GM03348 (cell line): ENCODE measurements at regions not wholly inside any gene's neighbourhood (a gene's known extent, or its start where the extent isn't known, plus 50 kb on each side); places are given as distances from the start of the nearest gene placed in this dataset.
"Not testable (repeated sequence)": the region's sequence is repeated elsewhere in the genome, so short reads cannot be mapped to it uniquely, and the experiment has no call there.

Source experiments
- DNase-seq: peaks from one replicate; pipeline ENCODE4 v3.0.0; 2012; ENCODE audit warnings: low spot score

DNA sequence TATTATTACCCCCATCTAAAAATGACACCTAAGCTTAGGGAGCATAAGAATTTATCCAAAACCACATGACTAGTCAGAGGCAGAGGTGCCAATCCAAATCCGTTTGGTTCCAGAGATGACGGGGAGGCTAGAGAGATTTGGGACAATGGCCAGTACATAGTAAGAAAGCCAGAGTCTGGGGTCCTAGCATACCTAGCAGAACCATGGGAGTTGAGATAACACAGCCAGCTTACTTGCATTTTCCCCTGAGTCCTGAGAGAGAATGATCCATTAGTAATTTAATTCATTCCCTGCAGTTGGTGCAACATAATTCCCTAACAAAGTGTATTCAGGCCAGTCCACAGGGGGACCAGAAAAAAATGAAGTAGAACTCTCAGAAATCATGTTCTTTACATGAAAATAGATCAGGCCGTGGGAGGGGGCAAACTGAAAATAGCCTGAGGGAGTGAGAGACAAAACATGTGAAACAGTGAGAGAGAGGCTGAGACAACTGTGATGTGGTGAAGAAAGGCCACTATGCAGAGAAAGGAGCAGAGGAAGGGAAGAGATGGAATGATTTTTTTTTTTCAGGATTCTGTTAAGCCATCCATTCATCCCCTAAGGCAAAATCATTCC lies 243.3 kb downstream of the BRINP2 start:
- no peak for DNase-seq

DNA sequence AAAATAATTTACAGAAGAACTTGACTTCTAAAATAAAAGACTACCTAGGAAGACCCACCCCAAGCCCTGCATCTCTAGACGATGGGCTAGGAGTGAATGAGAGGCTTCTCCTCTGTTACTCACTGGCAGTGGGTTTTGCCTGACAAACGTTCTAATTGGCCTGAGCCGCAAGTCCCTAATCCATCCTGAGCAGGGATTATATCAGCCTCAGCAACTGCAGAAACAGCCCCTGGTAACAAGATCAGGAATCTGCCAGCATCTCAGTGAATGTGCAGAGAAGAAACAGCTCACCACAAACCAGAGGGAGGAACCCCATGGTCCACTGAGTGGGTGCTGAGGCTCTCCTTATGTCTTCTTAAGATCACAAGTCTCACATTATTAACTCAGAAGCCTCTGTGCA lies 240.6 kb downstream of the BRINP2 start:
- DNase-seq = no peak

DNA sequence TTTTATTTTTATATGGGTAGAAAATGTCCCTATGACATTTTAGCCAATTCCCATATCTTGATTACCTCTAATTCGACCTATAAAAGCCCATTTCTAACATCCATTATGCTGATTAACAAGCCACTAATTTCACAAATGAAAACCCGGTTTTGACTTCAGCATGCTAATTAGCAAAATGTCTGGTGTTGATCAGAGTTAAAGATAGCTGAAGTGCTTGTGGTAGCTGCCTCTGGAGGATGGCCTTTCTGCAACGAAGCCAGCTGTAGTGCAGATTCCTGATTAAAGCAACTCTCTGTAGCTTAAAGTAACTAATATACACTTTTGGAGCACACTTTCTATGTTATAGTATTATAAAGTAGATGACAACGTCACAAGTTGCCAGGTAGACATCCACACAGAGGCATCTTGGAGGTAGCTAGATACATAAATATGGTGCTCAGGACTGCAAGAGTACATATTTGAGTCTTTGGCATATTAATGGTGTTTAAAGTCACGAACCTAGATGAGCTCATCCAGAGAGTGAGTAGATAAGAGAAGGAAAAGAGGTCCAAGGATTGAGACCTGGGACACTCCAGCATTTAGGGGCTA lies 239.5 kb downstream of the BRINP2 start:
- DNase-seq = no peak

DNA sequence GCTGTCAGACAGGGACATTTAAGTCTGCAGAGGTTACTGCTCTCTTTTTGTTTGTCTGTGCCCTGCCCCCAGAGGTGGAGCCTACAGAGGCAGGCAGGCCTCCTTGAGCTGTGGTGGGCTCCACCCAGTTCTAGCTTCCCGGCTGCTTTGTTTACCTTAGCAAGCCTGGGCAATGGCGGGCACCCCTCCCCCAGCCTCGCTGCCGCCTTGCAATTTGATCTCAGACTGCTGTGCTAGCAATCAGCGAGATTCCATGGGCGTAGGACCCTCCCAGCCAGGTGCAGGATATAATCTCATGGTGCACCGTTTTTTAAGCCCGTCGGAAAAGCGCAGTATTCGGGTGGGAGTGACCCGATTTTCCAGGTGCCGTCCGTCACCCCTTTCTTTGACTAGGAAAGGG lies 235.6 kb downstream of the BRINP2 start:
- DNase-seq = not testable (repeated sequence)

DNA sequence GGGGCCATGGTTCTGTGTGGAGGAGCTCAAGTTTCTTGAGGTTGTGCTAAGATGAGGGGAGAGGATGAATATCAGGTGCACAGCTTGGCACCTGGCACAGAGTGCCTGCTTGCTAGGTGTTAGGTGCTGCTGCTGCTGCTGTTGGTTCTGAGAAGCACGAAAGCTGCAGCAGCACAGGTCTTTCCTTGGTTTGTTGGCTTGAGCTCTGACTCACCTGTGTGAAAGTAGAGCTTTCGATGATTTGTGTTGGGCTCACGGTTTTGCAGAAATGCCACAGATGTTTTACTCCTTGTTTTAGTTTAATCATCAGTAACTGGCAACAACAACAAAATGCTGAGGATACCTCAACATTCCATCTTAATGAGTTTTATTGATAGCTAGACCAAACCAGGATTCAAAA lies 221.6 kb downstream of the BRINP2 start:
- DNase-seq = no peak

DNA sequence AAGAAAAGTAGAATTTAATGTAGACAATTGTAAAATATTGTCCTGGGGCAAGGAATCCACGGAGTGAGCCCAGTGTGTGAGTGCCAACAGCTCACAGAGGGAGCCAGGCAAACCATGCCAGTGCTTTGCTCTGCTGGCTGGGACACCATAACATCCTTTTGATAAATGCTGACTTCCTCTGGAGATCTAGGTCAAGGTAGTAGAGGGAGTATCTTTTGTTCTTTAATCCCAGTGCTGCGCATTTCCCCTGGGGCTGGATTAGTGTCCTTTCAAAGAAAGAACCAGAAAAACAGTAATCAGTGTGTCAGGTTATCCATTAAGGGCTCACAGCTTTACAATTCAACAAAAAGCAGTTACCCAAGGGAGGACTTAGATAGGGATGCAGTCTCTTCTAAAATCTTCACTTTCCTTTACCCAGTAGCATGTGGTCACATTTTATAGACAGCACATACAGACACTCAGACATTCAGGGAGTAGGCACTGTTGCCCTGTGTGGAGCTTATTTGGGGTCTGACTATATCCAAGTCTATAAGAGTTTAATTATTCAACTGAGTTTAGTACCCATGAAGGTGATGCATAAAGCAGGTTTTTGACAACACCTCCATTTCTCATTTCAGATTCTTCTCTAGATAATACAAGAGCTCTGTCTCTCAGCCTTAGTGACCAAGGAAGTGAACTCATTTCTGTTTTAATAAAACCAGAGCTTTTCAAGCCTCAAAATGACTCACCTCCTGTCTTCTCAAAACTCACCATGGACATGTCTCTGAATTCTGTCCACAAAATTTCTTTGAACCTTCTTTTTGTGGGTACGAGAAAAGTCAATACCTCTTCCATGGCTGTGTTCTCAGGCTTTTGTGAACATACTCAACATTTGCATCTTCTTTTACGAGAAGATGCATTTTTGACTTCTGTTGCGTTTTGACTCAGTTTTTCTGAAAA lies 215.3 kb downstream of the BRINP2 start:
- no peak for DNase-seq

DNA sequence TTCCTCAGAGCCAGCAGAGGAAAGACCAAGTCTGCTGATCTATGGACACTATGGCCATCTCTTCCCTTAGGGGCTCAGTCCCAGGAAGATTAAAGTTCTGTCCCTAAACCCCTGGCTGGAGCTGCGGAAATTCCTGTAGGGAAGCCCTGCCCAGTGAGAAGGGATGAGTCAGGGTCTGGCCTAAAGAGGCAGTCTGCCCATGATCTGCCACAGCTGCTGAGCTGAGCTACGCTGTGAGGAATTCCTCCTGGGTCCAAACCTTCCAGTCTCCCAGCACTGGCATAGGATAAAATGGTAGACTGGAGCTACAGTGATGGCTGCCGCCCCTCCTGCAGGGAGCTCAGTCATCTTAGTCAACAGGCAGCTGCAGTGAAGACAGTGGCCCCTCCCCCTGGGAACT lies 213.7 kb downstream of the BRINP2 start:
- peak; percentile 4 for DNase-seq

DNA sequence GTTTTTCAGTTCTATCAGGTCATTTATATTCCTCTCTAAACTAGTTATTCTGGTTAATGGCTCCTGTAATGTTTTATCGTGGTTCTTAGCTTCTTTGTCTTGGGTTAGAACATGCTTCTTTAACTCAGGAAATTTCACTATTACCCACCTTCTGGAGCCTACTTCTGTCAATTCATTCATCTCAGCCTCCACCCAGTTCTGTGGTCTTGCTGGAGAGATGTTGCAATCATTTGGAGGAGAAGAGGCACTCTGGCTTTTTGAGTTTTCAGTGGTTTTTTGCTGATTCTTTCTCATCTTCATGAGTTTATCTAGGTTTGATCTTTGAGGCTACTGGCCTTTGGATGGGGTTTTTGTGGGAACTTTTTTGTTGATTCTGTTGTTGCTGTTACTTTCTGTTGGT lies 213.0 kb downstream of the BRINP2 start:
- DNase-seq = no peak

DNA sequence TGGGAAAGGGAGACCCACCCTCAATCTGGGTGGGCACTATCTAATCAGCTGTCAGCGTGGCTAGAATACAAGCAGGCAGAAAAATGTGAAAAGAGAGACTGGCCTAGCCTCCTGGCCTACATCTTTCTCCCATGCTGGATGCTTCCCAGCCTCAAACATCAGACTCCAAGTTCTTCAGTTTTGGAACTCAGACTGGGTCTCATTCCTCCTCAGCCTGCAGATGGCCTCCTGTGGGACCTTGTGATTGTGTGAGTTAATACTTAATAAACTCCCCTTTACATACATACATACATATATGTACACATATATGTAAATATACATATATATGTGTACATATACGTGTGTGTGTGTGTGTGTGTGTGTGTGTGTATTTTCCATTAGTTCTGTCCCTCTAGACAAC lies 207.1 kb downstream of the BRINP2 start:
- no peak for DNase-seq

DNA sequence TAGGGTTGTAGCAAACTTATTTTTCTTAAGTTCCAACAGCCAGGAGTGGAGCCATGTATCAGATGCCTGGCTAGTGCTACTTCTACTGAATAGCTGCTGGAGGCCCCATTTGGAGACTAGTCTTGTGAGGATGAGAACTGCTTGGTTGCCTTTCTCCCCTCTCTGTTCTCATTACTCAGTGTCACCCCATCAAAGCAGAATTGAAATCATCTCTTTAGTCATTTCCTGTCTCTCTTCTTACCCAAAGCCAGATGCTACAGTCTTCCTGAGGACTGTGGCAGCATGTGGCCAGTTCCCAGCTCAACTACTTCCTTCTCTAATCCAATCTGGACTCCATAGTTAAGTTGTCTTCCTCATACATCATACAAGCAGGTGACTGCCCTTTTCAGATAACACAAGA lies 197.5 kb downstream of the BRINP2 start:
- no peak for DNase-seq

DNA sequence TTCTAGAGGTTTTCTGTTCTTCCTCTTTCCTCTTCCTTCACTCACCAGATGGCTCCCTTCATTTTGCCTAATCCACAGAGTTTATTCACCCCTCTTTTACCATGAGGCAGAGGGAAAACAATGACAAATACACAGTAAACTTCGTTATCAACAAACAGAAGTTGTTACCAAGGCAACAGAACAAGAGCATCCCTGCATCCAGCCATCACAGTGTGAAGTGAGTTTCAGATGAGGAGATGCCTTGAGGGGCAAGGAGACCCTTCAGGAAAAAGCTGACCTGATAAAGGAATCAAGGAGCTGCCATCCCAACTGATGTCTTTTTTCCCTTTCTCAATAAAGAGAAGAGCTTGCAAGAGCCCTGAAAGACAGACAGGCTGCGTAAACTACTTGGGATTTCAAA lies 195.3 kb downstream of the BRINP2 start:
- no peak for DNase-seq

DNA sequence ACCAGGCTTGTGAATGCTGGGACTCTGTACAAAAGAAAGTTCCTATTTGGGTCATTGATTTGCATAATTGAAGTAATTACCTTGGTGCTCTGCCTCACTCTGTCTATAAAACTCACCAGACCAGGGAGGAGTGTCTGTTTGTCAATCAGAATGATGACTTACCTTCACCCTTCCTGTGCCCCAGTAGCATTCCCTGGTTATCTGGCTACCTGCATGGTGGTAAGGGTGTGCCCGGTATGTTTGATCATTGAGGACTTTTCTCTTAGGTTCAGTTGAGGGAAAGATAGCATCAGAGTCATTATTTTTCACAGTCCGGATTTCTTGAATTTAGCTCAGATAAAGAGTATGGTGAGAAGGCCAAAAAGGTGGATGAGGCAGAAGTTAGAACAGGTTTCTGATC lies 190.0 kb downstream of the BRINP2 start:
- DNase-seq = no peak

DNA sequence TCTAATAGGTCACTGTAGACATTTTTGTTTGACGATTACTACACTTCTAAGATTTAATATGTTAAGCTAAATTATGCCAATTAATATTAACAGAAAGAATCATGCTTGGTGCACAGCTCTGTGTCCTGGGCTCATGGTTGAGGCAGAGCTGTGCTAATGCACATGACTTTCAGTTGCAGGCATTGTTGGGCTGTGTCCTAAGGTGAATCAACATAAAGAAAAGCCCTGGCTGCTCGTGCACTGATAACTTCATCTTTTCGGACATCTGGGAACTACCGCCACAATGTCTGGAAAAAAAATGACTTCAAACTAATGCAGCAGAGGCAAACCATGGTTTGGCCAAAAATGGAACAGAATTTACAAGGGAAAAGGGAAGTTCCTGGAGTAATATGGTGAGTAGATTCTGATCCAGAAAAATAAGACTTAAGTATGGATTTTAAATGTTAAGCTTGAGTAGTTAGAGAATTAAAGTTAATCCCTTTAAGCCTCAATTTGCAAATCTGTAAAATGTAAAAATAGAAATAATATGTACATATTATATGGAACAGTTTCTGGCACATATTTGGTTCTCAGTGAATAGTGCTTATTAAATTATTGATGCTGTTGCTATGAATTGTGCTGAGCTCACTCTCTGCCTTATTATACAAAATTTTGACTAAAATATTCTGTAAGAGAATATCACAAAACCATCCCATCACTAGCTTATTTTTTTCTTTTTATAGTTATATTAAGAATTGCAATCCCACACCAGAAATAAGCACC lies 186.1 kb downstream of the BRINP2 start:
- DNase-seq = no peak

DNA sequence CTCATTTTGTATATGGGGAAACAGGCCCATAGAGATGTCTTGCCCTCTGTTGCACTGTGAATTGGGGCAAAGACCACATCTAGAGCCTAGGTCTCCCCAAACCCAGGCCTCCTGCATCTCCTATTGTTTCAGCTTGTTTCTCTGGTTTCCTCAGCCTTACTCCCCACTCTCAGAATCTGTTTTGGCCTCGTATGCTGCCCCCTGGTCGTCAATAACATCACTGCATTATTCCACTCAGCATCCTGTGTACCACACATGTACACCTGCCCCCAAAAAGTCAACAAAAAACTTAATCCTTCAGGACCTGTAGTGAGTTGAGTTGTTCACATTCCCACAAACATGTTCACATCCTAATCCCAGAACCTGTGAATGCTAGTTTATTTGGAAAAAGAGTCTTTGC lies 184.8 kb downstream of the BRINP2 start:
- DNase-seq = peak; percentile 49

DNA sequence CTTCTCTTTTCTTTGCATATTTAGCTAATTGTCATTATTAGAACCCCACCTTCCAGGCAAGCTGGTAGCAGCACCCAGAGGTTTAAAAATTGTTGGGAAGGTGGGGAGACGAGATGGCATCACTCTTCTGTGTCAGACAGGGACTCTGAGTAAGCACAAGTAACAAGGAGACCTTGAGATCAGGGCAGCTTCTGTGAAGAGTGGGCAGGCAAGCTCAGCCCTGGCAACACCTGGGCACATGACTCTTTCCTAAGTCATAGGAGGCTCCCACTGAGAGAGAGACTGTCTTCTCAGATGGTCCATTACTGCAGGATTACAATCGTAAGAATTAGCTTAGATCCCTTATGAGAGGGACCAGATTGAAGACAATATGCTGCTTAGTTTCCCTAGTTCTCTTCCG lies 183.5 kb downstream of the BRINP2 start:
- DNase-seq = no peak

DNA sequence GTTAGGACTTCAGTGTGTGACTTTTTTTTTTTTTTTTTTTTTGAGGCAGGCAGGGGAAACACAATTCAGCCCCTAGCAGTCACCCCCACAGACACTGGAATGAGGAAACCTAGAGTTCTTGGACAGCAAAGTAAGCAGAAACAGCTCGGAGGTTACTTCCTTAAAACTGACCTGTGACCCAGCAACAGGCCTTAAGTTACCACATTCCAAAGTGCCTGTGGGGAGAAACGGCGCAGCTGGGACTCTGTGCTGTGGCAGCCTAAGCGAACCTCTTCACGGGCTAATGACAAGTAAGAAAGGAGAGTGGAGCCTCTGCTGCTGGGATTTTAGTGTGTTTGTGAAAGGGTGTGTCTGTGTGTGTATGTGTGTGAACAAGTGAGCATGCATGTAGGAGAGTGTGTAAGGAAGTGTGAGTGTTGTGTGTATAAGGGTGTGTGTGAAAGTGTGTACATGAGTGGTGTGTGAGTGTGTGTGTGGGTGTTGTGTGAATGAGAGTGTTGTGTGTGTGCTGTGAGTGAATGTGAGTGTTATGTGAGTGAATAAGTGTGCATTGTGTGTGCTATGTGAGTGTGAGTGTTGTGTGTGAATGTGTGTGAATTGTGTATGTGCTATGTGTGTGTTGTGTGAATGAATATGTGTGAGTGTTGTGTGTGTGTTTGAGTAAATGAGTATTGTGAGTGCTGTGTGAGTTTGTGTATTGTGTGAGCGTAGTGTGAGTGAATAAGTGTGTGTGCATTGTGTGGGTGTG lies 180.8 kb downstream of the BRINP2 start:
- DNase-seq = no peak

DNA sequence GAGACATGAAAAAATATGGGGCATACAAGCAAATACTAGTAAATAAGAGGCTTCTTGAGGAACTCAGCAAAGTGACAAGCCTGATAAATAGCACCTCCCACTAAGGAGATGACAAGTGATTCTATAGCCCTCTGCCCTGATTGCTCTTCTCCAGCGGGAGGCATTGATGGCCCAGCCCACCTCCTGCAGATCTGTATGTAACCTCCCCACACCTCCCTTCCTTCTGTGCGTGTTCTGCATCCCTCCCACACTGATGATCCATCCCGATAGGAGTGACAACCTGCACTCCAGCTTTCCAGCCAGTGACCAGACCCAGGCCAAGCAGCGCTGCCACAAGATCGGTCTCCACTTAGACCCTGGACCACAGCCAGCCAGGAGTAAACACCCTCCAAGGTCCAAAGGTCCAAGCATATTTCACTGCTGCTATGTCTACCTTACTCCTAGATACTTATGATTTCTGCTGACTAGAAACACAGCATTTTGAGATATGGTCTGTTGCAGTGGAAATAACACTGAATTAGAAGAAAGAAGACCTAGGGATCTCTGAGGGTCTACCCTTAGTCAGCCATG lies 176.1 kb downstream of the BRINP2 start:
- no peak for DNase-seq

DNA sequence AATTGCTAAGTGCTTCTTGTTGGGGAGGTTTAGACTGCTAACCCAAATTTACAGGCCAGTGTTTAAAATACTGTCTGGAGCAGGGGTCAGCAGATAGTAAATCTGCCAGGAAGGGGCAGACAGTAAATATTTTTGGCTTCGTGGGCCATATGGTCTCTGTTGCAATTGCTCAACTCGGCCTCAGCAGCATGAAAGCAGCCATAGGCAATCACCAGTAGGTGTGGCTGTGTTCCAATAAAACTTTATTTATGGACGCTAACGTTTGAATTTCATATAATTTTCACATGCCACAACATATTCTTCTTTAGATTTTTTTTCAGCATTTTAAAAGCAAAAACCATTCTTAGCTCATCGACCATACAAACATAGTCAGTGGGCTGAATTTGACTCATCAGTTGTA lies 172.7 kb downstream of the BRINP2 start:
- DNase-seq = no peak

DNA sequence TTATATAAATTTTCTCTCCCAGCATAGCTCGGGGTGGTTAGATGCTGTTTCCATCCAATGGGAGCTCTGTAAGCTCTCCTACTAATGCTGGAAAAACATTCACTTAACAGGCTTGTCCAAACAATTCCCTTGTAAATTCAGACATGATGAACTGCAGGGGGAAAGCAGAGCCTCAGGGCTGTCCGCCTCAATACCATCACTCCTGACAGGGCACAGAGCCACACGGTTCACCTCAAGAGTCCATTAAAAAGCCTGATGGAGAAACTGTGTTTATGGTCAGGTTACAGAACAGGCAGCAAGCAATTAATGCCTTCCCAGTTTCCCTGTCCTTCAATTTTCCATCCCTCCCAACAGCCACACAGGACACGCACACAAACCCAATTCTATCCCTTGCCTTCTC lies 171.0 kb downstream of the BRINP2 start:
- DNase-seq = no peak

DNA sequence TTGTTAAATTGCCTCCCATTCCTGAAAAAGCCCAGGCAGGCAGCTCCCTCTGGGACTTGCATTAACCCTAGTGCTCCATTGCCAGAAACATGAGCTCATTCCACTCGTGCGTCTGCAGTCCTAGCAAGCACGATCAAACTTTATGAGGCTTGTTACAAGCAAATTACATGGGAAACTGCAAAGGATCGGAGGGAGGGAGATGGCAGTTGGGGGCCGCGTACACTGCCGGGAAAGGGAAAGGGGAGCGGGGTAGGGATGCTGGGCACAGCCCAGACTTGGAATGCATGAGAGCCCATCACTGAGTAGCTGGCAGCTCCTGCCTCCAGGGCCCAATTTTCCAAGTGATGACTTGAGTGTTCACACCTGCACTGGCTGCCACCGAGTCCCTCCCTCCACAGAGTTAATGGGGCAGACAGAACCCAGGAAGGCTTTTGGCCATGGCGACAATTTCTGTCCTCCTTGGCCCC lies 169.9 kb downstream of the BRINP2 start:
- no peak for DNase-seq

DNA sequence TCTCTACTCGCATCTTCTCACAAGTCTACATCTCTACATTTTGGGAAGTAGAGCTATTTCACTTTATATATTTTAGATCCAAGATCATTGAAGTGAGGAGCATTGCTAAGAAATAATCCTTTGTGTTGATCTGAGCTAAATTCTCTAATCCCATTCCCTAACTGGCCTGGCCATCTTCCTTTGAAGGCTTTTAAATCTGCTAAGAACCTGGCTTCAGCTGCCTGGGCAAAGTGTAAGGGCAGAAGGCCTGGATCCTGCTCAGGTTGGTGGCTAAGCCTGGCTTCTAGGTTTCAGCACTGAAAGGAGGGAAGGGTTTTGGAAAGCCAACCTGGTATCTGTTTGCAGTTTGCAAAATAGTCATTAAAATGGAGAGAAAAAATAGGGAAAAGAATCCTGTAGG lies 167.6 kb downstream of the BRINP2 start:
- DNase-seq = no peak
